HepG2 (cell line): ENCODE measurements at regions not wholly inside any gene's neighbourhood (a gene's known extent, or its start where the extent isn't known, plus 50 kb on each side); places are given as distances from the start of the nearest gene placed in this dataset.

ENCODE experiments used
- ATAC-seq: fragments of 200-7000 bp; cut with Tn5 transposase; 3 replicates; pipeline ENCODE4 v1.9.1; 2020; ENCODE audit warnings: mild to moderate bottlenecking, moderate library complexity
- BruUV-seq: library from RNA; stranded (reverse); fragments of 400-500 nt; replicated peaks from 2 replicates; lab custom pipeline; 2021; lab: Mats Ljungman, UMichigan
- CTCF ChIA-PET: fragments of 300-600 bp; formaldehyde crosslinking; extraction: SDS; loops from one replicate; lab custom pipeline; 2021; ENCODE audit warnings: low total read pairs, inconsistent platforms, low intra/inter-chr PET ratio; lab: Yijun Ruan, JAX
- POLR2A ChIA-PET: fragments of 350-600 bp; sonication (Branson Sonifier 250); formaldehyde crosslinking; loops from one replicate; lab custom pipeline; 2020; ENCODE audit warnings: antibody characterized with exemption, inconsistent platforms; lab: Yijun Ruan, JAX
- DNase-seq: peaks from one replicate; pipeline ENCODE4 v3.0.0-alpha.2; 2015; ENCODE audit warnings: low spot score
- FAIRE-seq: peaks from 3 replicates; lab custom pipeline; 2011; peaks lifted over from hg19 to GRCh38; lab: Jason Lieb, UNC
- H2AFZ ChIP-seq: one replicate; pipeline ENCODE4 v1.6.1; 2011; ENCODE audit warnings: low read length, inconsistent platforms
- H3K27ac ChIP-seq: fragments of 300-600 bp; 3 replicates; pipeline ENCODE4 v1.8.0; 2011; ENCODE audit warnings: mixed run types, mild to moderate bottlenecking, mixed read lengths, low read length, inconsistent platforms; ENCODE audit not compliant: insufficient read depth; ENCODE audit errors: extremely low read length
- H3K27me3 ChIP-seq, 2 experiments: fragments of 200-600 bp in 1 of 2; 2 replicates in 1 of 2; 3 replicates in 1 of 2; pipeline versions ENCODE4 v1.6.0 to v1.8.0; 2011; ENCODE audit warnings: low read length in 2 of 2, mild to moderate bottlenecking in 2 of 2, moderate library complexity in 2 of 2, inconsistent platforms in 1 of 2; ENCODE audit not compliant: insufficient read depth in 2 of 2, control insufficient read depth in 1 of 2
- H3K36me3 ChIP-seq, 2 experiments: fragments of 200-600 bp in 1 of 2; replicated peaks in 1 of 2; 2 replicates in 1 of 2; 3 replicates in 1 of 2; pipeline versions ENCODE4 v1.5.1 to v1.8.0; 2011; ENCODE audit warnings: low read length in 2 of 2, inconsistent platforms in 1 of 2; ENCODE audit not compliant: insufficient read depth in 2 of 2, control insufficient read depth in 1 of 2
- H3K4me1 ChIP-seq: 2 replicates; pipeline ENCODE4 v1.5.1; 2012; ENCODE audit warnings: low read length, inconsistent platforms; ENCODE audit not compliant: insufficient read depth
- H3K4me2 ChIP-seq: 2 replicates; pipeline ENCODE4 v1.6.0; 2011; ENCODE audit warnings: low read depth, low read length, inconsistent platforms
- H3K4me3 ChIP-seq, 3 experiments: fragments of 200-600 bp in 1 of 3; sonication (generic), shearing (Covaris generic) in 1 of 3; replicated peaks in 1 of 3; 2 replicates each; pipeline ENCODE4 v1.5.1; 2011 to 2016; ENCODE audit warnings: low read length in 3 of 3, inconsistent platforms in 2 of 3, low read depth in 2 of 3, mild to moderate bottlenecking in 2 of 3, control low read depth in 1 of 3, mixed read lengths in 1 of 3; ENCODE audit not compliant: insufficient read depth in 1 of 3
- H3K79me2 ChIP-seq: one replicate; pipeline ENCODE4 v1.6.1; 2011; ENCODE audit warnings: low read length, inconsistent platforms; ENCODE audit not compliant: insufficient read depth
- H3K9ac ChIP-seq: 2 replicates; pipeline ENCODE4 v1.6.0; 2011; ENCODE audit warnings: mild to moderate bottlenecking, low read depth, low read length, inconsistent platforms; ENCODE audit not compliant: insufficient read depth
- H3K9me3 ChIP-seq: 2 replicates; pipeline ENCODE4 v1.5.1; 2012; ENCODE audit warnings: mild to moderate bottlenecking, low read length
- H4K20me1 ChIP-seq: 2 replicates; pipeline ENCODE4 v1.6.0; 2011; ENCODE audit warnings: inconsistent platforms, mild to moderate bottlenecking, low read length, moderate library complexity; ENCODE audit not compliant: insufficient read depth
- EEA1 ChIP-seq: sonication (generic); formaldehyde crosslinking; IDR thresholded peaks from 2 replicates; pipeline ENCODE4 v1.5.1; 2020; ENCODE audit warnings: mild to moderate bottlenecking, missing genetic modification reagents, borderline replicate concordance
- MAFK ChIP-seq, 2 experiments: IDR thresholded peaks in 1 of 2; conservative IDR thresholded peaks in 1 of 2; 2 replicates each; pipeline ENCODE4 v1.6.1; 2011; ENCODE audit warnings: improper control_type of control experiment in 2 of 2, low read length in 2 of 2
- SIX1 ChIP-seq: sonication (generic); formaldehyde crosslinking; IDR thresholded peaks from 2 replicates; pipeline ENCODE4 v1.4.0; 2020; ENCODE audit warnings: missing genetic modification reagents, borderline replicate concordance
- SNRNP70 ChIP-seq: fragments of 200-400 bp; formaldehyde crosslinking; IDR thresholded peaks from 2 replicates; pipeline ENCODE4 v1.6.1; 2017; ENCODE audit warnings: mild to moderate bottlenecking, low read depth, low read length, moderate library complexity
- ZBTB3 ChIP-seq: sonication (generic); formaldehyde crosslinking; IDR thresholded peaks from 2 replicates; pipeline ENCODE4 v1.4.0; 2020; ENCODE audit warnings: low read depth, mild to moderate bottlenecking, moderate library complexity, missing genetic modification reagents, borderline replicate concordance
- ZNF431 ChIP-seq: sonication (generic); formaldehyde crosslinking; IDR thresholded peaks from 2 replicates; pipeline ENCODE4 v1.9.0; 2022; ENCODE audit warnings: missing genetic modification reagents, low read depth, mild to moderate bottlenecking, borderline replicate concordance
- ZNF816 ChIP-seq: sonication (generic); formaldehyde crosslinking; IDR thresholded peaks from 2 replicates; pipeline ENCODE4 v1.8.0; 2022; ENCODE audit warnings: missing genetic modification reagents, mild to moderate bottlenecking, borderline replicate concordance
- ZSCAN20 ChIP-seq: sonication (generic); formaldehyde crosslinking; IDR thresholded peaks from 2 replicates; pipeline ENCODE4 v1.4.0; 2020; ENCODE audit warnings: missing genetic modification reagents, mild to moderate bottlenecking, borderline replicate concordance
- WGBS: methylation state at CpG from one replicate; pipeline ENCODE4 v1.1.6; 2017; ENCODE audit warnings: low lambda C conversion rate; 5-methylcytosine and 5-hydroxymethylcytosine counted together
- in situ Hi-C: cut with HindIII; loops from 2 replicates; pipeline ENCODE4 v1.10.0; 2017; ENCODE audit warnings: low pct_unique_long_range_greater_than_20kb; ENCODE audit not compliant: extremely low pct_ligation_motif_present
- intact Hi-C: fragments of 100-400 bp; cut with micrococcal nuclease; formaldehyde crosslinking; loops from one replicate; pipeline ENCODE4 v1.10.0; 2022; ENCODE audit not compliant: unreplicated experiment
- TF ChIP-seq, protein P1 (sequence below): IDR thresholded peaks from 2 replicates; pipeline ENCODE4 v1.6.1; 2016; ENCODE audit warnings: low read depth, missing genetic modification reagents, missing compliant biosample characterization
- TF ChIP-seq, protein P2 (sequence below): sonication (generic); formaldehyde crosslinking; IDR thresholded peaks from 2 replicates; pipeline ENCODE4 v1.4.0; 2020; ENCODE audit warnings: mild to moderate bottlenecking, missing genetic modification reagents

GRCh38 chr5:28603869-28604268 lies 1565.5 kb upstream of the CDH9 start (continued):
- TF ChIP-seq, protein P1, sequence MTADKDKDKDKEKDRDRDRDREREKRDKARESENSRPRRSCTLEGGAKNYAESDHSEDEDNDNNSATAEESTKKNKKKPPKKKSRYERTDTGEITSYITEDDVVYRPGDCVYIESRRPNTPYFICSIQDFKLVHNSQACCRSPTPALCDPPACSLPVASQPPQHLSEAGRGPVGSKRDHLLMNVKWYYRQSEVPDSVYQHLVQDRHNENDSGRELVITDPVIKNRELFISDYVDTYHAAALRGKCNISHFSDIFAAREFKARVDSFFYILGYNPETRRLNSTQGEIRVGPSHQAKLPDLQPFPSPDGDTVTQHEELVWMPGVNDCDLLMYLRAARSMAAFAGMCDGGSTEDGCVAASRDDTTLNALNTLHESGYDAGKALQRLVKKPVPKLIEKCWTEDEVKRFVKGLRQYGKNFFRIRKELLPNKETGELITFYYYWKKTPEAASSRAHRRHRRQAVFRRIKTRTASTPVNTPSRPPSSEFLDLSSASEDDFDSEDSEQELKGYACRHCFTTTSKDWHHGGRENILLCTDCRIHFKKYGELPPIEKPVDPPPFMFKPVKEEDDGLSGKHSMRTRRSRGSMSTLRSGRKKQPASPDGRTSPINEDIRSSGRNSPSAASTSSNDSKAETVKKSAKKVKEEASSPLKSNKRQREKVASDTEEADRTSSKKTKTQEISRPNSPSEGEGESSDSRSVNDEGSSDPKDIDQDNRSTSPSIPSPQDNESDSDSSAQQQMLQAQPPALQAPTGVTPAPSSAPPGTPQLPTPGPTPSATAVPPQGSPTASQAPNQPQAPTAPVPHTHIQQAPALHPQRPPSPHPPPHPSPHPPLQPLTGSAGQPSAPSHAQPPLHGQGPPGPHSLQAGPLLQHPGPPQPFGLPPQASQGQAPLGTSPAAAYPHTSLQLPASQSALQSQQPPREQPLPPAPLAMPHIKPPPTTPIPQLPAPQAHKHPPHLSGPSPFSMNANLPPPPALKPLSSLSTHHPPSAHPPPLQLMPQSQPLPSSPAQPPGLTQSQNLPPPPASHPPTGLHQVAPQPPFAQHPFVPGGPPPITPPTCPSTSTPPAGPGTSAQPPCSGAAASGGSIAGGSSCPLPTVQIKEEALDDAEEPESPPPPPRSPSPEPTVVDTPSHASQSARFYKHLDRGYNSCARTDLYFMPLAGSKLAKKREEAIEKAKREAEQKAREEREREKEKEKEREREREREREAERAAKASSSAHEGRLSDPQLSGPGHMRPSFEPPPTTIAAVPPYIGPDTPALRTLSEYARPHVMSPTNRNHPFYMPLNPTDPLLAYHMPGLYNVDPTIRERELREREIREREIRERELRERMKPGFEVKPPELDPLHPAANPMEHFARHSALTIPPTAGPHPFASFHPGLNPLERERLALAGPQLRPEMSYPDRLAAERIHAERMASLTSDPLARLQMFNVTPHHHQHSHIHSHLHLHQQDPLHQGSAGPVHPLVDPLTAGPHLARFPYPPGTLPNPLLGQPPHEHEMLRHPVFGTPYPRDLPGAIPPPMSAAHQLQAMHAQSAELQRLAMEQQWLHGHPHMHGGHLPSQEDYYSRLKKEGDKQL, result no peak

- no peak overlapping the region for H2AFZ ChIP-seq
- no peak for FAIRE-seq
Observed at GRCh38 chr5:28602429-28602828, 1564.0 kb upstream of the CDH9 start.

More at GRCh38 chr5:28602429-28602828, 1564.0 kb upstream of the CDH9 start:
- H3K4me1 ChIP-seq, result no peaks in the 10 kb centered on the region
- 2% methylated on average over 2 of the region's 2 CpGs for WGBS
- no peak overlapping the region for H3K9ac ChIP-seq
- intact Hi-C loops, result no loop called here
- no peak for DNase-seq
- TF ChIP-seq SNRNP70 (no peak), ZSCAN20 (CRISPR knock-in tag) (no peak), SIX1 (CRISPR knock-in tag) (no peak), MAFK (conservative IDR thresholded peaks at IDR 0.05 in 1 of 2, IDR thresholded peaks at IDR 0.05 in 1 of 2; ENCODE audit: low read length in 2 of 2) (0 out of 4 replicates have a peak, but pooled peaks of 1 of the 2 experiments have one; percentile 3), EEA1 (CRISPR knock-in tag) (no peak), ZNF816 (no peak), ZNF431 (CRISPR knock-in tag) (no peak), ZBTB3 (no peak)
- TF ChIP-seq, protein P2, sequence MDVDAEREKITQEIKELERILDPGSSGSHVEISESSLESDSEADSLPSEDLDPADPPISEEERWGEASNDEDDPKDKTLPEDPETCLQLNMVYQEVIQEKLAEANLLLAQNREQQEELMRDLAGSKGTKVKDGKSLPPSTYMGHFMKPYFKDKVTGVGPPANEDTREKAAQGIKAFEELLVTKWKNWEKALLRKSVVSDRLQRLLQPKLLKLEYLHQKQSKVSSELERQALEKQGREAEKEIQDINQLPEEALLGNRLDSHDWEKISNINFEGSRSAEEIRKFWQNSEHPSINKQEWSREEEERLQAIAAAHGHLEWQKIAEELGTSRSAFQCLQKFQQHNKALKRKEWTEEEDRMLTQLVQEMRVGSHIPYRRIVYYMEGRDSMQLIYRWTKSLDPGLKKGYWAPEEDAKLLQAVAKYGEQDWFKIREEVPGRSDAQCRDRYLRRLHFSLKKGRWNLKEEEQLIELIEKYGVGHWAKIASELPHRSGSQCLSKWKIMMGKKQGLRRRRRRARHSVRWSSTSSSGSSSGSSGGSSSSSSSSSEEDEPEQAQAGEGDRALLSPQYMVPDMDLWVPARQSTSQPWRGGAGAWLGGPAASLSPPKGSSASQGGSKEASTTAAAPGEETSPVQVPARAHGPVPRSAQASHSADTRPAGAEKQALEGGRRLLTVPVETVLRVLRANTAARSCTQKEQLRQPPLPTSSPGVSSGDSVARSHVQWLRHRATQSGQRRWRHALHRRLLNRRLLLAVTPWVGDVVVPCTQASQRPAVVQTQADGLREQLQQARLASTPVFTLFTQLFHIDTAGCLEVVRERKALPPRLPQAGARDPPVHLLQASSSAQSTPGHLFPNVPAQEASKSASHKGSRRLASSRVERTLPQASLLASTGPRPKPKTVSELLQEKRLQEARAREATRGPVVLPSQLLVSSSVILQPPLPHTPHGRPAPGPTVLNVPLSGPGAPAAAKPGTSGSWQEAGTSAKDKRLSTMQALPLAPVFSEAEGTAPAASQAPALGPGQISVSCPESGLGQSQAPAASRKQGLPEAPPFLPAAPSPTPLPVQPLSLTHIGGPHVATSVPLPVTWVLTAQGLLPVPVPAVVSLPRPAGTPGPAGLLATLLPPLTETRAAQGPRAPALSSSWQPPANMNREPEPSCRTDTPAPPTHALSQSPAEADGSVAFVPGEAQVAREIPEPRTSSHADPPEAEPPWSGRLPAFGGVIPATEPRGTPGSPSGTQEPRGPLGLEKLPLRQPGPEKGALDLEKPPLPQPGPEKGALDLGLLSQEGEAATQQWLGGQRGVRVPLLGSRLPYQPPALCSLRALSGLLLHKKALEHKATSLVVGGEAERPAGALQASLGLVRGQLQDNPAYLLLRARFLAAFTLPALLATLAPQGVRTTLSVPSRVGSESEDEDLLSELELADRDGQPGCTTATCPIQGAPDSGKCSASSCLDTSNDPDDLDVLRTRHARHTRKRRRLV (CRISPR knock-in tag), result no peak
- TF ChIP-seq, all 625 proteins: peak for 1
- POLR2A ChIA-PET, result no interaction called here
- ATAC-seq, result no peak
- Histone ChIP-seq H3K36me3 (no peaks in the 10 kb centered on the region), H3K79me2 (no peaks in the 10 kb centered on the region), H3K4me2 (no peak overlapping the region), H4K20me1 (no peaks in the 10 kb centered on the region), H3K4me3 (no peak overlapping the region), H3K27ac (no peak overlapping the region), H3K9me3 (no peaks in the 10 kb centered on the region), H3K27me3 (no peaks in the 10 kb centered on the region)
- in situ Hi-C loops, result no loop called here
- no TSS peak for BruUV-seq
- CTCF ChIA-PET, result no interaction called here
